Smooth muscle cell (in vitro differentiated cells): ENCODE measurements at regions not wholly inside any gene's neighbourhood (a gene's known extent, or its start where the extent isn't known, plus 50 kb on each side); places are given as distances from the start of the nearest gene placed in this dataset.

Experiments used
- DNase-seq: peaks from one replicate; lab custom pipeline; 2025; ENCODE audit not compliant: unreplicated experiment; lab: John Stamatoyannopoulos, UW
- H2AFZ ChIP-seq: fragments of 200-600 bp; sonication (generic); 2 replicates; pipeline ENCODE4 v1.6.0; 2016; ENCODE audit warnings: antibody characterized with exemption, low read depth, mild to moderate bottlenecking
- H3F3A ChIP-seq: fragments of 200-600 bp; sonication (generic); 2 replicates; pipeline ENCODE4 v1.6.0; 2017; ENCODE audit warnings: antibody characterized with exemption, low read depth
- H3K27ac ChIP-seq: fragments of 200-600 bp; sonication (generic); 2 replicates; pipeline ENCODE4 v1.5.1; 2016; ENCODE audit warnings: low read depth, mild to moderate bottlenecking
- H3K27me3 ChIP-seq: fragments of 200-600 bp; sonication (generic); 2 replicates; pipeline ENCODE4 v1.6.1; 2016; ENCODE audit warnings: low read depth, mild to moderate bottlenecking
- H3K36me3 ChIP-seq: fragments of 200-600 bp; sonication (generic); 2 replicates; pipeline ENCODE4 v1.5.1; 2016; ENCODE audit warnings: low read depth
- H3K4me1 ChIP-seq: fragments of 200-600 bp; sonication (generic); 2 replicates; pipeline ENCODE4 v1.5.1; 2016; ENCODE audit warnings: low read depth
- H3K4me2 ChIP-seq: fragments of 200-600 bp; sonication (generic); 2 replicates; pipeline ENCODE4 v1.6.0; 2016; ENCODE audit warnings: mild to moderate bottlenecking
- H3K4me3 ChIP-seq: fragments of 200-600 bp; sonication (generic); 2 replicates; pipeline ENCODE4 v1.5.1; 2016; ENCODE audit warnings: mild to moderate bottlenecking
- H3K79me2 ChIP-seq: fragments of 200-600 bp; sonication (generic); 2 replicates; pipeline ENCODE4 v1.6.0; 2016; ENCODE audit warnings: low read depth, mild to moderate bottlenecking
- H3K9ac ChIP-seq: fragments of 200-600 bp; sonication (generic); 2 replicates; pipeline ENCODE4 v1.6.0; 2016; ENCODE audit warnings: low read depth
- H3K9me3 ChIP-seq: fragments of 200-600 bp; sonication (generic); replicated peaks from 2 replicates; pipeline ENCODE4 v1.5.1; 2016; ENCODE audit warnings: low read depth
- H4K20me1 ChIP-seq: fragments of 200-600 bp; sonication (generic); 2 replicates; pipeline ENCODE4 v1.6.0; 2016; ENCODE audit warnings: low read depth
- CTCF ChIP-seq: fragments of 200-600 bp; sonication (generic); IDR thresholded peaks from 2 replicates; pipeline ENCODE4 v1.5.1; 2017; ENCODE audit warnings: borderline replicate concordance, mild to moderate bottlenecking, antibody characterized with exemption; ENCODE audit not compliant: insufficient read depth, poor library complexity, severe bottlenecking
- WGBS: methylation state at CpG from one replicate; pipeline ENCODE4 v1.1.7; 2016; ENCODE audit warnings: low lambda C conversion rate; 5-methylcytosine and 5-hydroxymethylcytosine counted together

- no peaks in the 10 kb centered on the region for H3K79me2 ChIP-seq
- H3K4me1 ChIP-seq: no peaks in the 10 kb centered on the region
- TF ChIP-seq CTCF: no peak
- peaks cover 5% of the 10 kb centered on the region for H3K9me3 ChIP-seq
- no peak overlapping the region for H3K4me3 ChIP-seq
- H3K36me3 ChIP-seq: no peaks in the 10 kb centered on the region
- H4K20me1 ChIP-seq: no peaks in the 10 kb centered on the region
- no peak overlapping the region for H3K27ac ChIP-seq
- H3K27me3 ChIP-seq: no peaks in the 10 kb centered on the region
- H2AFZ ChIP-seq: no peak overlapping the region
- H3F3A ChIP-seq: no peaks in the 10 kb centered on the region
- DNase-seq: no peak
- WGBS: 11% methylated on average over 1 of the region's 1 CpG
- no peak overlapping the region for H3K9ac ChIP-seq
- peak overlapping the region; percentile 14 for H3K4me2 ChIP-seq
These were observed 793.7 kb upstream of the FANCL start for GRCh38 chr2:59034837-59035236.

- Histone ChIP-seq H3K79me2 (no peaks in the 10 kb centered on the region), H3K4me3 (no peak overlapping the region)
- no peak for TF ChIP-seq CTCF
These were observed 793.0 kb upstream of the FANCL start for GRCh38 chr2:59034106-59034505.

GRCh38 chr2:59033661-59034060, 792.5 kb upstream of the FANCL start:
- 80% methylated on average over 1 of the region's 1 CpG for whole genome bisulfite sequencing
- Histone ChIP-seq H3K27me3 (no peaks in the 10 kb centered on the region), H3K9ac (no peak overlapping the region), H3K9me3 (peaks cover 5% of the 10 kb centered on the region), H3F3A (no peaks in the 10 kb centered on the region), H2AFZ (no peak overlapping the region), H3K36me3 (no peaks in the 10 kb centered on the region), H3K4me2 (no peak overlapping the region), H3K27ac (no peak overlapping the region), H3K4me1 (no peaks in the 10 kb centered on the region), H4K20me1 (no peaks in the 10 kb centered on the region), H3K4me3 (no peak overlapping the region), H3K79me2 (no peaks in the 10 kb centered on the region)
- DNase-seq: no peak
- TF ChIP-seq CTCF: no peak

More at GRCh38 chr2:59034106-59034505, 793.0 kb upstream of the FANCL start:
- H3K36me3 ChIP-seq: no peaks in the 10 kb centered on the region
- H3K27ac ChIP-seq: no peak overlapping the region
- H3F3A ChIP-seq: no peaks in the 10 kb centered on the region
- no peaks in the 10 kb centered on the region for H4K20me1 ChIP-seq
- H3K9ac ChIP-seq: no peak overlapping the region
- no peaks in the 10 kb centered on the region for H3K4me1 ChIP-seq
- H3K9me3 ChIP-seq: peaks cover 5% of the 10 kb centered on the region
- no peak overlapping the region for H2AFZ ChIP-seq
- H3K4me2 ChIP-seq: no peak overlapping the region
- DNase-seq: no peak
- WGBS: 35% methylated on average over 3 of the region's 3 CpGs
- no peaks in the 10 kb centered on the region for H3K27me3 ChIP-seq

GRCh38 chr2:59032499-59032898, 791.4 kb upstream of the FANCL start:
- H3K27me3 ChIP-seq: no peaks in the 10 kb centered on the region
- 76% methylated on average over 3 of the region's 3 CpGs for WGBS

More at GRCh38 chr2:59032499-59032898, 791.4 kb upstream of the FANCL start:
- Histone ChIP-seq H2AFZ (no peak overlapping the region), H3K27ac (no peak overlapping the region), H3K4me3 (no peak overlapping the region), H3K4me1 (no peaks in the 10 kb centered on the region), H4K20me1 (no peaks in the 10 kb centered on the region), H3K79me2 (no peaks in the 10 kb centered on the region), H3K36me3 (no peaks in the 10 kb centered on the region), H3K4me2 (no peak overlapping the region), H3K9ac (no peak overlapping the region), H3K9me3 (peaks cover 1% of the 10 kb centered on the region), H3F3A (no peaks in the 10 kb centered on the region)
- TF ChIP-seq CTCF: no peak
- no peak for DNase-seq
